T-helper 2 cell (primary cell): ENCODE measurements at regions not wholly inside any gene's neighbourhood (a gene's known extent, or its start where the extent isn't known, plus 50 kb on each side); places are given as distances from the start of the nearest gene placed in this dataset.

Experiments
- DNase-seq, 5 experiments: peaks; one replicate each; pipeline versions ENCODE4 v3.0.0 to v3.0.0-alpha.2; 2012 to 2022

DNA sequence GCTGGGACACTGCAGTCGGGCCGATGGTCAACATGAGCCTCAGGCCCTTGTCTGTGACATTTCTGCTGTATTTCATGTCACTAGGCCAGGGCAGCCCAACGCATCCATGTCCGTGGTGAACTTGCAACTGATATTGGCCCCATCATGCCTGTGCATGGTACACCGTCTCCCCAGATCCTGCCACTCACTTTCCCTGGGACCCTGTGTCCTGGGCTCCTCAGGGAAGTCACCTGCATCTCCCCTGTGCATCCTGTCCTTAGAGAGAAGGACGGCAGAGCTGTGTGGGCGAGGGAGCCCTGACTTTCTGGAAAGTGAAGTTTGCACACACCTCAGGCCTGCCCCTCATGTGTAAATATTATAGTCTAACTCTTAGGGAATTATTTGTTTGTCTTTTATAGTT, 123.3 kb downstream of the ACKR3 start:
- no peak for DNase-seq

DNA sequence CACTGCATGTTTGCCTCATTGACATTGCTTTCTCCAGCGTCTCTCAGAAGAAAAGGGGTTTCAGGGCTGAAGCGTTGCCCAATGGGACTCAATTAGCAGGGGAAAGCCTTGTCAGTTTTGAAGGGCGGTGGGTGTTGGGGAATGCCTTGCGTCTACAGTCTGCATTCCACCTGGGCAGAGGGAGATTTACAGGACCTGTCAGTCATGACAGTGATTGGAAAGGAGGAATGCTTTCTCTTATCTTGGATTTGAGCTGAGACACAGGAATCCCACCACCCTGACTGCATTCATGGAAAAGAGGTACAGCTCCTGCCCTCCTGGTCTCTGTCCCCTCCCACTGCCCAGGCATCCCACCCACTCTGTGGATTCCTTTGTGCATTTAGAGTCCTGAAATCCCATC, 123.9 kb downstream of the ACKR3 start:
- DNase-seq: no peak

GRCh38 chr2:236694146-236694888, 124.7 kb downstream of the ACKR3 start:
- no peak for DNase-seq

GRCh38 chr2:236696834-236697233, 127.2 kb downstream of the ACKR3 start:
- no peak for DNase-seq

DNA sequence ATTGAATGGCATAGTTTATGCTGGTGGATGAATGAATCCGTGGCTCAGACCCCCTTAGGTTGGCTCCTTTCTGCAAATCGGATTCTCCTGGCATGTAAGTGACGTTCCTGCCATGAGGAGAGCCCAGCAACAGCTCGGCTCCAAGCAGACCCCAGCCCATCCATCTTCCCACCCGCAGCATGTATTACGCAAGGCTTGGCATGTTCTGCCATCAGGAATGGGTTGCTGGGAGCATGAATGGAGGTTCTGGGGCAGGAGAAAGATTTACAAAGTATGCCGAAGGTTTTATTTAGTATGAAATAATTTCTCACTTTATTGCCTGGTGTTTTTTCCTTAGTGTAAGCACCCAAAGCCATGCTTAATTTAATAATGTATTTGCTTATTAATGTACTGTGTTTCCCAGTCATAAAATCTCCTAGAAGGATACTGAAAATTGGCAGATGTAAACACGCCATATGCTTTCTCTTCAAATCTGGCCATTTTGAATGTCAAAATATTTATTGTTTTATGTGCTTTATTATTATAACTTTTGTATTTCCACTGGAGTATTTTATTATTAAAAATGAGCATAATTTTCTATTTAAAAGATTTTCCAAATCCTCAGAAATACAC, 128.5 kb downstream of the ACKR3 start:
- DNase-seq: no peak

DNA sequence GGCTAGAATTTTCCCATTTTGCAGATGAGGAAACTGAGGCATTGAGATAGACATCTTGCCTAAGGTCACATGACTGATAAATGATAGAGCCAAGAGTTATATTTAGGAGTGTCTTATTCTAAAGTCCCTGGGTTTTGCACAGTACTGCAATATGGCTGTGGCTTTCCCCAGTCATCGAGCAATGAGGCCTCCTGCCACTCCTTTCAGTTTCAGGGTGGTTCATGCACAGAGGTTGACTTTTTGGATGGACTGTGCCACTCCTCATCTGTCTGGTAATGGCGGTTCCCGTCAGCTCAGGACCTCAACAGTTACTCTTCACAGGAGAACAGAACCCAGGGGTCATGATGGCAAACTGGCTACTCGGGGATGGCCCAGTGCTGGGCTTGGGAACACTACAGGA, 131.1 kb downstream of the ACKR3 start:
- DNase-seq: no peak

- no peak for DNase-seq
These were observed 133.2 kb downstream of the ACKR3 start for GRCh38 chr2:236702657-236703372.

DNA sequence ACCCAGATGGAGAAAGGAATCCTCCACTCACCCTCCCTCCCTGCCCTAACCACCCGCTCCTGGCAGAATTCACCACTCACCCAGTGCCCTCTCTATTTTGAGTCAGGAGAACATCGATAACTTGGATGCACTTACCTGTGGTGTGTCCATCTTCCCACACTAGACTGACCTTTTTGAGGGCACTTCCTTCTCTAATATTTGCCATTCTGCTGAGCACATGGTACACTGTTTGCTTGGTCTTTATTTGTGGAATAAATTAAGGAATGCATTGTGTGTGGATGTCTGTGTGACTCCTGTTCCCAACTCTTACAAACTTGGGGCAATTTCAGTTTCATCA, 133.7 kb downstream of the ACKR3 start:
- DNase-seq: no peak

DNA sequence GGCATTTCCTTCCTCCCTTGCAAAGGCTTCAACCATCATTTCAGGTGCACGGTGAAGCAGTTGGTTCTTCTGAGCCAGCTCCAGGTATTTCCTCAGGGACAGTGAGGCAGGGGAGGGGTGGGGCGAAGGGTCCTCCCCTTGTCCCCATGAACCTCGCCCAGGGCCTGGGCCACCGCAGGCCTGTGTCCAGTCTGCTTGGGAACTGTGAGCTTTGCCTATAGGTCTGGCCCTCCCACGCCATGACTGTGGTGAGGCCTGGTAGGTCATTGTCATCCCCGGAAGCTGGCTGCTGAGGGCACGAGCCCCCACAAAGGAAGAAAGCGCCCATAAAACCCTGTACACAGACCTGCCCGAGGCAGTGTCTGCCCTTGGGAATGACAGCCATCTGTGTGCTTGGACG, 134.3 kb downstream of the ACKR3 start:
- no peak for DNase-seq

DNA sequence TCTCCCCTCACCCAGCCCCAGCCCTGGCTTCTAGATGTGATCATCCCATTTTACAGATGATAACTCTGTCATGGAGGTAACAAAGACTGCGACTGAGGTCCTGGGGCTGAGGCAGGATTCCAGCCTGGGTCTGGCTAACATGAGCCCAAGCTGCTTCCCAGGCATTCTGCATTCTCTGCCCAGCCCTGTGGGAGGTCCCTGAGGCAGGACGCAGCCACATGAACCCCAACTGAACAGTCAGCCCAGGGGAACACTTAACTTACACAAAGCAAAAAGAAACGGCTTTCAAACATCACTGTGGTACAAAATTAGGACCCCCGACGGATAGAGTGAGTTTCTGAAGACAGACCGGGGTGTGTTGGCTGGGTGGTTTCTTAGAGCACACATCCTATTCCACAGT, 135.3 kb downstream of the ACKR3 start:
- no peak for DNase-seq

GRCh38 chr2:236705295-236706105, 135.9 kb downstream of the ACKR3 start:
- DNase-seq: no peak

- DNase-seq: no peak
These were observed 136.7 kb downstream of the ACKR3 start for GRCh38 chr2:236706288-236706687.

GRCh38 chr2:236706803-236707202, 137.2 kb downstream of the ACKR3 start:
- no peak for DNase-seq

DNA sequence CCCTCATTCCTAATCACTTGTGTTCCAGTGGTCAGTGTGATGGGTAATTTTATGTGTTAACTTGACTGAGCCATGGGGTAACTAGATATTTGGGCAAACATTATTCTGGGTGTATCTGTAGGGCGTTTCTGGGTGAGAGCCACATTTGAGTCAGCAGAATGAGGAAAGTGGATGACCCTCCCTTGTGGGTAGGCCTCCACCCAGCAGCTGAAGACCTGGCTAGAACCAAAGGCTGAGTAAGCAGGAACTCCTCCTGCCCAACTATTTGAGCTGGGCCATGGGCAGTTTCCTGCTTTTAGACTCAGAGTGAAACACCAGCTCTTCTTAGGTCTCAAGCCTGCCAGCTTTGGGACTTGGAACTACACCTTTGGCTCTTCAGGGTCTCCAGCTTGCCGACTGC, 141.8 kb downstream of the ACKR3 start:
- no peak for DNase-seq

DNA sequence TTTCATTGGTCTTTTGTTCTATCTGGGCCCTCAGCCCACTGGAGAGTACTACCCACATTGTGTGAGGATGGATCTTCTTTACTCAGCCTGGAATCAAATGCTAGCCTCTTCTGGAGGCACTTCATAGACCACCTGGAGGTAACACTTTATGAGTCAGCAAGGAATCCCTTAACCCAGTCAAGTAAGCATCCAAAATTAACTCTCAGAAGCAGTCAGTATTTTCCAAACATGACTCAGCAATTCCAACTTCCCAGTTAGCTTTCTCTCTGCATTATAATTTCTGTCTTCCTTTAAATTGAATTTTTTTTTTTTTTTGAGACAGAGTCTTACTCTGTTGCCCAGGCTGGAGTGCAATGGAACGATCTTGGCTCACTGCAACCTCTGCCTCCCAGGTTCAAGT, 142.7 kb downstream of the ACKR3 start:
- no peak for DNase-seq

DNA sequence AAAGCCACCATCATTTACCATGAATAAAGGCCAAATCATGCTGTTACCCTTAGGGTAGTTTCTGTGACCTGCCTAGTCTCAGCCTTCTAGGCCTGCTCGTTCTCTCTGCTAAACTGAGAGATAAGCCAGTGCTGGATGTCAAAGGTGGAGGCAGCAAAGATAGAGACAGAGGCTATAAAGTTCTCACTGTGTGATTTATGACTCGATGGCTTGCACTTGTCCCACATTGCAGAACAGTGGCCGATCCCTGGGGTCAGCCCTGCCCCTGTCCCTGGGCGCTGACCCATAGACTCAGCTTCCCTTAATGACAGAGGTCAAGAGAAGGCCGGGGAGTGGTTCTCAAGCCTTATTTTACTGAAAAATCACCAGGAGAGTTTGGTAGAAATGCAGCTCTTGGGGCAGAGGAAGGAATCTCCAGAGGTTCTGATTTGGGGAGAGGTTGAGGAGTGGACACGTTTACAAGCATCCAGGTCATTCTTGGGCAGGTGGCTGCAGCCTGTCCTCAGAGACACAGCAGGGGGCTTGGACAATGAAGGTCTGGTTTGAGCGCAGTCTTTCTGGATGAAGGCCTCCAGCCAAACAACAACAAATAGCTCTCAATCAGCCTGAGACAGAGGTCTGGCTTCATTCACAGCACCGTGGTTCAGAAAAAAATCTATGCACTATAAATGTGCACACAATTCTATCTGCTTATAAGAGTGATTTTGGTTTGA, 143.5 kb downstream of the ACKR3 start:
- no peak for DNase-seq

GRCh38 chr2:236714080-236714479, 144.5 kb downstream of the ACKR3 start:
- DNase-seq: no peak

DNA sequence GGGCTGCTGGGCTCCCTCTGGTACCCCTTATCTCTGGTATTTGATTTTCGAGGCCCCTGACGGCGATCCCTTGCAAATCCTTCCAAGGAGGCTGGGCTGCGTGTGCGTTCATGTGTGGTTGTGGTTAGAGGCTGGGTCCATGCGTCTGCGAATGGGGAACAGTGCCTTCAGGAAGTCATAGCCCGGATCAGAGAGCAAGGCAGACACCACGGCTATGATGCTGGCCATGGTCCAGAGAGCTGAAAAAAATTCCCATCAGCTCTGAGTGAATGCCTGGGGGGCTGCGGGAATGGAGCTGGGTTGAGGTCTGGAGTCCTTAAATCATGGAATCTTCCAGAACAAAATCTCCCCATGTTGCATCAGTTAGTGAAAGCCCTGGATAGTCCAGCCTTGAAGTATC, 145.5 kb downstream of the ACKR3 start:
- no peak for DNase-seq

DNA sequence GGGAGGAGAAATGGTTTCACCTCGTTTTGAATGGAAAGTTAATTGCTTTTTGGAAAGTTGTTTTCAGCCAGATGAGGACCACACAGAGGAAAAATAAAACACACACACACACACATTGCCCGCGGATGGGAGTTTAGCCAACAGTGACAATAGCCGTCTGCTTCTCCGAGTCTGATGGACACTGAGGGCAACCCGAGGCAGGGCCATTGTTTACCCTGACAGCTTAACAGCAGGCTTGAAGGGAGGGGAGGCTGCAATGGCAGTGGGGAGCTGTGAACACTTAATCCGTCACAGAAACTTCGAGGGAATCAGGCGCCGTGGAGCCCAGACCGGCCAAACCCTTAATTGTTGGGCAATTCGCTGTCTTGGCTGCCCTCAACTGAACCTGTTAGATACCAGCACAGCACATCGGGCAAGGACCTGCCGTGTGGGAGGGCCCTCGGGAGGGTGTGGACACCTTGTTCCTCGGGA, 145.9 kb downstream of the ACKR3 start:
- DNase-seq: no peak

- DNase-seq: no peak
These were observed 147.5 kb downstream of the ACKR3 start for GRCh38 chr2:236717120-236717519.

GRCh38 chr2:236717729-236718128, 148.1 kb downstream of the ACKR3 start:
- no peak for DNase-seq

- DNase-seq: no peak
These were observed 148.8 kb downstream of the ACKR3 start for GRCh38 chr2:236718207-236718992.
